H9 (cell line): ENCODE measurements at regions not wholly inside any gene's neighbourhood (a gene's known extent, or its start where the extent isn't known, plus 50 kb on each side); places are given as distances from the start of the nearest gene placed in this dataset.

Source experiments
- DNase-seq: peaks from one replicate; pipeline ENCODE4 v3.0.0-alpha.2; 2017
- H2AFZ ChIP-seq: one replicate; pipeline ENCODE4 v1.6.1; 2013; ENCODE audit warnings: mild to moderate bottlenecking, low read length, control low read depth, moderate library complexity
- H2AK5ac ChIP-seq: 2 replicates; pipeline ENCODE4 v1.6.1; 2013; ENCODE audit warnings: low read length, control low read depth, mixed read lengths; ENCODE audit not compliant: insufficient read length
- H2BK120ac ChIP-seq: one replicate; pipeline ENCODE4 v1.6.1; 2013; ENCODE audit warnings: low read depth, mild to moderate bottlenecking, low read length, control low read depth, inconsistent platforms; ENCODE audit not compliant: poor library complexity, severe bottlenecking
- H2BK12ac ChIP-seq: 2 replicates; pipeline ENCODE4 v1.6.1; 2013; ENCODE audit warnings: low read length, control low read depth, mixed read lengths, low read depth; ENCODE audit not compliant: insufficient read length
- H2BK15ac ChIP-seq: 2 replicates; pipeline ENCODE4 v1.6.1; 2013; ENCODE audit warnings: low read depth, low read length, control low read depth
- H2BK20ac ChIP-seq: one replicate; pipeline ENCODE4 v1.6.1; 2013; ENCODE audit warnings: low read depth, mild to moderate bottlenecking, low read length, control low read depth, inconsistent platforms; ENCODE audit not compliant: poor library complexity, severe bottlenecking
- H2BK5ac ChIP-seq: 2 replicates; pipeline ENCODE4 v1.6.1; 2013; ENCODE audit warnings: low read length, control low read depth, mixed read lengths; ENCODE audit not compliant: insufficient read length
- H3K14ac ChIP-seq: 2 replicates; pipeline ENCODE4 v1.6.1; 2013; ENCODE audit warnings: low read length, control low read depth; ENCODE audit not compliant: insufficient read depth
- H3K18ac ChIP-seq: 2 replicates; pipeline ENCODE4 v1.6.1; 2013; ENCODE audit warnings: low read depth, mild to moderate bottlenecking, mixed read lengths, low read length, control low read depth; ENCODE audit not compliant: insufficient read length
- H3K23ac ChIP-seq: 2 replicates; pipeline ENCODE4 v1.6.1; 2013; ENCODE audit warnings: low read length, control low read depth, mixed read lengths, low read depth; ENCODE audit not compliant: insufficient read length
- H3K23me2 ChIP-seq: 2 replicates; pipeline ENCODE4 v1.6.1; 2013; ENCODE audit warnings: low read depth, mild to moderate bottlenecking, mixed read lengths, low read length, control low read depth; ENCODE audit not compliant: insufficient read length, poor library complexity, severe bottlenecking
- H3K27ac ChIP-seq: 2 replicates; pipeline ENCODE4 v1.5.1; 2013; ENCODE audit warnings: low read length, control low read depth, mixed read lengths, low read depth; ENCODE audit not compliant: insufficient read length
- H3K27me3 ChIP-seq: 2 replicates; pipeline ENCODE4 v1.6.1; 2013; ENCODE audit warnings: low read length, control low read depth, inconsistent platforms; ENCODE audit not compliant: insufficient read depth
- H3K4ac ChIP-seq: 2 replicates; pipeline ENCODE4 v1.6.1; 2013; ENCODE audit warnings: low read depth, mild to moderate bottlenecking, control low read depth, inconsistent platforms, low read length, moderate library complexity
- H3K4me1 ChIP-seq: 2 replicates; pipeline ENCODE4 v1.6.1; 2013; ENCODE audit warnings: low read length, control low read depth, inconsistent platforms; ENCODE audit not compliant: insufficient read depth
- H3K4me2 ChIP-seq: 2 replicates; pipeline ENCODE4 v1.6.1; 2013; ENCODE audit warnings: low read length, control low read depth, mixed read lengths; ENCODE audit not compliant: insufficient read length, insufficient read depth
- H3K56ac ChIP-seq: 2 replicates; pipeline ENCODE4 v1.6.1; 2013; ENCODE audit warnings: low read depth, mild to moderate bottlenecking, mixed read lengths, low read length, control low read depth; ENCODE audit not compliant: insufficient read length
- H3K79me1 ChIP-seq: 2 replicates; pipeline ENCODE4 v1.6.1; 2013; ENCODE audit warnings: low read depth, mild to moderate bottlenecking, moderate library complexity, low read length, control low read depth, inconsistent platforms; ENCODE audit not compliant: insufficient read depth, poor library complexity, severe bottlenecking
- H3K79me2 ChIP-seq: 2 replicates; pipeline ENCODE4 v1.6.1; 2013; ENCODE audit warnings: low read length, control low read depth, inconsistent platforms; ENCODE audit not compliant: insufficient read depth
- H3K9ac ChIP-seq: 2 replicates; pipeline ENCODE4 v1.6.1; 2013; ENCODE audit warnings: low read length, control low read depth, mixed read lengths; ENCODE audit not compliant: insufficient read length; ENCODE audit errors: extremely low read depth
- H3K9me3 ChIP-seq: one replicate; pipeline ENCODE4 v1.6.1; 2013; ENCODE audit warnings: low read depth, low read length, inconsistent platforms; ENCODE audit not compliant: control insufficient read depth
- H3T11ph ChIP-seq: one replicate; pipeline ENCODE4 v1.6.1; 2013; ENCODE audit warnings: mild to moderate bottlenecking, low read length, control low read depth, inconsistent platforms
- H4K20me1 ChIP-seq: one replicate; pipeline ENCODE4 v1.6.1; 2013; ENCODE audit not compliant: control insufficient read depth, insufficient read length, insufficient read depth
- H4K5ac ChIP-seq: 2 replicates; pipeline ENCODE4 v1.6.1; 2013; ENCODE audit warnings: low read depth, mild to moderate bottlenecking, mixed read lengths, low read length, control low read depth; ENCODE audit not compliant: insufficient read length
- H4K8ac ChIP-seq: replicated peaks from 2 replicates; pipeline ENCODE4 v1.6.1; 2013; ENCODE audit warnings: low read length, control low read depth, mixed read lengths, low read depth; ENCODE audit not compliant: insufficient read length
- H4K91ac ChIP-seq: 2 replicates; pipeline ENCODE4 v1.6.1; 2013; ENCODE audit warnings: low read depth, mild to moderate bottlenecking, moderate library complexity, mixed read lengths, low read length, control low read depth; ENCODE audit not compliant: insufficient read length
- H3K27ac Mint-ChIP-seq, 3 experiments: 2 replicates in 2 of 3; 3 replicates in 1 of 3; pipeline ENCODE4 v1.8.0; 2020 to 2021; ENCODE audit warnings: mixed read lengths in 3 of 3, mild to moderate bottlenecking in 1 of 3, moderate library complexity in 1 of 3
- H3K27me3 Mint-ChIP-seq: 2 replicates; pipeline ENCODE4 v1.8.0; 2021; ENCODE audit warnings: low read depth, mild to moderate bottlenecking, moderate library complexity, mixed read lengths
- H3K36me3 Mint-ChIP-seq, 3 experiments: 2 replicates in 2 of 3; 3 replicates in 1 of 3; pipeline ENCODE4 v1.8.0; 2020 to 2021; ENCODE audit warnings: low read depth in 3 of 3, mixed read lengths in 3 of 3; ENCODE audit not compliant: insufficient read depth in 1 of 3
- H3K4me1 Mint-ChIP-seq, 2 experiments: 2 replicates each; pipeline ENCODE4 v1.8.0; 2020; ENCODE audit warnings: mixed read lengths in 2 of 2
- H3K4me3 Mint-ChIP-seq, 2 experiments: 2 replicates in 1 of 2; 3 replicates in 1 of 2; pipeline ENCODE4 v1.8.0; 2020 to 2021; ENCODE audit warnings: mild to moderate bottlenecking in 2 of 2, mixed read lengths in 2 of 2, moderate library complexity in 1 of 2
- H3K9me3 Mint-ChIP-seq, 2 experiments: 2 replicates in 1 of 2; 3 replicates in 1 of 2; pipeline ENCODE4 v1.8.0; 2020; ENCODE audit warnings: mild to moderate bottlenecking in 2 of 2, mixed read lengths in 2 of 2, moderate library complexity in 1 of 2
- CTCF ChIP-seq: fragments of 200-600 bp; sonication (generic); conservative IDR thresholded peaks from 3 replicates; pipeline ENCODE4 v1.8.0; 2021; ENCODE audit warnings: antibody characterized with exemption, mild to moderate bottlenecking
- WGBS: extraction: QIAGEN DNeasy Blood & Tissue Kit; methylation state at CpG from one replicate; pipeline ENCODE4 v1.1.7; 2013; ENCODE audit warnings: missing lambda C conversion rate, low lambda C conversion rate, mixed read lengths; ENCODE audit not compliant: insufficient read length; ENCODE audit errors: extremely low coverage; 5-methylcytosine and 5-hydroxymethylcytosine counted together

- peaks cover 3% of the 10 kb centered on the region for H4K20me1 ChIP-seq
- DNase-seq, result no peak
- H3K9ac ChIP-seq, result no peak overlapping the region
- no peak overlapping the region for H3K56ac ChIP-seq
- no peaks in the 10 kb centered on the region for H3K9me3 Mint-ChIP-seq
- no peaks in the 10 kb centered on the region for H3K27me3 ChIP-seq
- no peak overlapping the region for H3K18ac ChIP-seq
- H2BK20ac ChIP-seq, result no peak overlapping the region
- H3K4me3 Mint-ChIP-seq, result no peak overlapping the region
- no peak overlapping the region for H3K27ac Mint-ChIP-seq
- no peak overlapping the region for H2BK5ac ChIP-seq
- no peak overlapping the region for H3K4ac ChIP-seq
- H3K27ac ChIP-seq, result no peak overlapping the region
- H3K4me1 ChIP-seq, result peaks cover 4% of the 10 kb centered on the region; the same call in 1 of the 2 replicates
- H3K23ac ChIP-seq, result no peak overlapping the region
- no peak overlapping the region for H4K8ac ChIP-seq
- no peak overlapping the region for H2BK15ac ChIP-seq
- no peak overlapping the region for H3K4me2 ChIP-seq
- H3K27me3 Mint-ChIP-seq, result no peaks in the 10 kb centered on the region
- H3K9me3 ChIP-seq, result no peaks in the 10 kb centered on the region
- H2BK12ac ChIP-seq, result no peak overlapping the region
- no CpG with 5 or more reads among the region's 8 CpGs for WGBS
- H4K91ac ChIP-seq, result no peak overlapping the region
- H3K23me2 ChIP-seq, result no peaks in the 10 kb centered on the region
- H2AFZ ChIP-seq, result no peak overlapping the region
- H2AK5ac ChIP-seq, result no peak overlapping the region
- no peaks in the 10 kb centered on the region for H3K36me3 Mint-ChIP-seq
- no peak overlapping the region for H3T11ph ChIP-seq
- H3K79me1 ChIP-seq, result no peaks in the 10 kb centered on the region
- no peak for TF ChIP-seq CTCF
- no peaks in the 10 kb centered on the region for H3K79me2 ChIP-seq
- no peak overlapping the region for H2BK120ac ChIP-seq
- no peak overlapping the region for H4K5ac ChIP-seq
- H3K4me1 Mint-ChIP-seq, result peaks cover 4 to 5% of the 10 kb centered on the region in 2 experiments; a peak in 2 of 4 replicates
- H3K14ac ChIP-seq, result no peak overlapping the region
These were observed 469.7 kb upstream of the FANCL start for GRCh38 chr2:58710795-58711279.
